Activated CD4-positive, alpha-beta memory T cell treated with anti-CD3 and anti-CD28 coated beads for 36 hours (primary cell): ENCODE measurements at regions not wholly inside any gene's neighbourhood (a gene's known extent, or its start where the extent isn't known, plus 50 kb on each side); places are given as distances from the start of the nearest gene placed in this dataset.
"Not testable (repeated sequence)": the region's sequence is repeated elsewhere in the genome, so short reads cannot be mapped to it uniquely, and the experiment has no call there.

ENCODE experiments used
- CTCF ChIA-PET: fragments of 350-600 bp; sonication (Branson Sonifier 250); formaldehyde crosslinking; loops from one replicate; lab custom pipeline; 2021; ENCODE audit warnings: antibody characterized with exemption, inconsistent platforms; lab: Charles Lee
- POLR2A ChIA-PET: fragments of 350-600 bp; sonication (Branson Sonifier 250); formaldehyde crosslinking; loops from one replicate; lab custom pipeline; 2021; ENCODE audit warnings: antibody characterized with exemption; lab: Charles Lee
- DNase-seq: peaks from one replicate; pipeline ENCODE4 v3.0.0-alpha.2; 2020
- H3K27ac Mint-ChIP-seq: one replicate; pipeline ENCODE4 v1.8.0; 2021; ENCODE audit warnings: mixed read lengths
- H3K27me3 Mint-ChIP-seq: one replicate; pipeline ENCODE4 v1.8.0; 2021; ENCODE audit warnings: mixed read lengths
- H3K36me3 Mint-ChIP-seq: one replicate; pipeline ENCODE4 v1.8.0; 2021; ENCODE audit warnings: mixed read lengths
- H3K4me1 Mint-ChIP-seq: one replicate; pipeline ENCODE4 v1.8.0; 2021; ENCODE audit warnings: low read depth, mixed read lengths
- H3K4me3 Mint-ChIP-seq: one replicate; pipeline ENCODE4 v1.8.0; 2021; ENCODE audit warnings: mild to moderate bottlenecking, mixed read lengths
- H3K9me3 Mint-ChIP-seq: one replicate; pipeline ENCODE4 v1.8.0; 2021; ENCODE audit warnings: mixed read lengths
- intact Hi-C: fragments of 100-400 bp; cut with micrococcal nuclease; formaldehyde crosslinking; loops from one replicate; pipeline ENCODE4 v1.15.1; 2023

- H3K36me3 Mint-ChIP-seq, H3K27ac Mint-ChIP-seq, intact Hi-C loops, H3K4me1 Mint-ChIP-seq, CTCF ChIA-PET, DNase-seq, POLR2A ChIA-PET, H3K4me3 Mint-ChIP-seq: not testable (repeated sequence)
- Mint-ChIP-seq H3K27me3 (peaks cover 25% of the 10 kb centered on the region), H3K9me3 (peaks cover 37% of the 10 kb centered on the region)
Measured at GRCh38 chr7:97234494-97234893, 117.0 kb downstream of the SDHAF3 start.

GRCh38 chr7:97246317-97246716 is 128.8 kb downstream of the SDHAF3 start:
- ChIA-PET POLR2A (no interaction called here), CTCF (no interaction called here)
- no peak overlapping the region for H3K4me3 Mint-ChIP-seq
- peaks cover 13% of the 10 kb centered on the region for H3K9me3 Mint-ChIP-seq
- H3K4me1 Mint-ChIP-seq: no peaks in the 10 kb centered on the region
- H3K36me3 Mint-ChIP-seq: no peaks in the 10 kb centered on the region
- DNase-seq: no peak
- H3K27me3 Mint-ChIP-seq: no peaks in the 10 kb centered on the region
- H3K27ac Mint-ChIP-seq: no peak overlapping the region
- intact Hi-C loops: no loop called here

- H3K27me3 Mint-ChIP-seq, DNase-seq, CTCF ChIA-PET, intact Hi-C loops, H3K27ac Mint-ChIP-seq, H3K4me3 Mint-ChIP-seq, POLR2A ChIA-PET, H3K36me3 Mint-ChIP-seq, H3K4me1 Mint-ChIP-seq, H3K9me3 Mint-ChIP-seq: not testable (repeated sequence)
Measured at GRCh38 chr7:97258187-97258586, 140.7 kb downstream of the SDHAF3 start.

- no peaks in the 10 kb centered on the region for H3K4me1 Mint-ChIP-seq
- H3K9me3 Mint-ChIP-seq: no peaks in the 10 kb centered on the region
- CTCF ChIA-PET: no interaction called here
- no peak overlapping the region for H3K4me3 Mint-ChIP-seq
- intact Hi-C loops: no loop called here
- no peak for DNase-seq
- H3K36me3 Mint-ChIP-seq: no peaks in the 10 kb centered on the region
- H3K27me3 Mint-ChIP-seq: peaks cover 7% of the 10 kb centered on the region
- no peak overlapping the region for H3K27ac Mint-ChIP-seq
- POLR2A ChIA-PET: no interaction called here
Measured at GRCh38 chr7:97269741-97270140, 152.2 kb downstream of the SDHAF3 start.

- POLR2A ChIA-PET: no interaction called here
- DNase-seq: no peak
- Mint-ChIP-seq H3K4me3 (no peak overlapping the region), H3K27ac (no peak overlapping the region), H3K9me3 (no peaks in the 10 kb centered on the region), H3K4me1 (no peaks in the 10 kb centered on the region), H3K36me3 (no peaks in the 10 kb centered on the region), H3K27me3 (peaks cover 7% of the 10 kb centered on the region)
- CTCF ChIA-PET: interaction anchor here (0.6 kb wide), 1 partner anchor 83 kb away, joined by 3 read pairs; no protein-coding TSS in a partner anchor
- intact Hi-C loops: no loop called here
Measured at GRCh38 chr7:97270280-97270679, 152.8 kb downstream of the SDHAF3 start.

GRCh38 chr7:97271619-97272018 is 154.1 kb downstream of the SDHAF3 start:
- H3K36me3 Mint-ChIP-seq: no peaks in the 10 kb centered on the region
- ChIA-PET CTCF (no interaction called here), POLR2A (no interaction called here)
- no peaks in the 10 kb centered on the region for H3K4me1 Mint-ChIP-seq
- no peak overlapping the region for H3K4me3 Mint-ChIP-seq
- no peak overlapping the region for H3K27ac Mint-ChIP-seq
- no peaks in the 10 kb centered on the region for H3K9me3 Mint-ChIP-seq
- intact Hi-C loops: no loop called here
- DNase-seq: no peak
- peaks cover 7% of the 10 kb centered on the region for H3K27me3 Mint-ChIP-seq

GRCh38 chr7:97272237-97272975 is 154.9 kb downstream of the SDHAF3 start:
- Mint-ChIP-seq H3K9me3 (no peaks in the 10 kb centered on the region), H3K4me1 (no peaks in the 10 kb centered on the region), H3K4me3 (no peak overlapping the region), H3K27ac (no peak overlapping the region), H3K36me3 (no peaks in the 10 kb centered on the region), H3K27me3 (peaks cover 9% of the 10 kb centered on the region)
- intact Hi-C loops: no loop called here
- ChIA-PET CTCF (no interaction called here), POLR2A (no interaction called here)
- no peak for DNase-seq

GRCh38 chr7:97275475-97275874 is 158.0 kb downstream of the SDHAF3 start:
- no peak overlapping the region for H3K27ac Mint-ChIP-seq
- H3K9me3 Mint-ChIP-seq: no peaks in the 10 kb centered on the region
- peaks cover 10% of the 10 kb centered on the region for H3K27me3 Mint-ChIP-seq
- no peak overlapping the region for H3K4me3 Mint-ChIP-seq
- no peak for DNase-seq
- CTCF ChIA-PET: no interaction called here
- H3K36me3 Mint-ChIP-seq: no peaks in the 10 kb centered on the region
- H3K4me1 Mint-ChIP-seq: no peaks in the 10 kb centered on the region
- intact Hi-C loops: no loop called here
- POLR2A ChIA-PET: no interaction called here

- Mint-ChIP-seq H3K36me3 (no peaks in the 10 kb centered on the region), H3K4me3 (no peak overlapping the region), H3K27me3 (peaks cover 5% of the 10 kb centered on the region), H3K27ac (no peak overlapping the region), H3K4me1 (no peaks in the 10 kb centered on the region), H3K9me3 (no peaks in the 10 kb centered on the region)
- no peak for DNase-seq
- POLR2A ChIA-PET: no interaction called here
- CTCF ChIA-PET: no interaction called here
- intact Hi-C loops: no loop called here
Measured at GRCh38 chr7:97280950-97281349, 163.5 kb downstream of the SDHAF3 start.

GRCh38 chr7:97285348-97285747 is 167.8 kb downstream of the SDHAF3 start:
- no peak for DNase-seq
- Mint-ChIP-seq H3K9me3 (peaks cover 3% of the 10 kb centered on the region), H3K4me3 (no peak overlapping the region), H3K27ac (no peak overlapping the region), H3K4me1 (no peaks in the 10 kb centered on the region), H3K36me3 (no peaks in the 10 kb centered on the region), H3K27me3 (peaks cover 2% of the 10 kb centered on the region)
- intact Hi-C loops: no loop called here
- POLR2A ChIA-PET: no interaction called here
- CTCF ChIA-PET: no interaction called here

- intact Hi-C loops: no loop called here
- Mint-ChIP-seq H3K4me3 (no peak overlapping the region), H3K27ac (no peak overlapping the region), H3K9me3 (peaks cover 1% of the 10 kb centered on the region), H3K4me1 (no peaks in the 10 kb centered on the region), H3K36me3 (no peaks in the 10 kb centered on the region), H3K27me3 (no peaks in the 10 kb centered on the region)
- POLR2A ChIA-PET: no interaction called here
- CTCF ChIA-PET: no interaction called here
- no peak for DNase-seq
Measured at GRCh38 chr7:97293031-97293430, 175.5 kb downstream of the SDHAF3 start.

GRCh38 chr7:97298561-97298960 is 181.1 kb downstream of the SDHAF3 start:
- CTCF ChIA-PET: no interaction called here
- no peaks in the 10 kb centered on the region for H3K27me3 Mint-ChIP-seq
- H3K27ac Mint-ChIP-seq: no peak overlapping the region
- H3K36me3 Mint-ChIP-seq: no peaks in the 10 kb centered on the region
- no peak for DNase-seq
- intact Hi-C loops: no loop called here
- POLR2A ChIA-PET: no interaction called here
- no peaks in the 10 kb centered on the region for H3K4me1 Mint-ChIP-seq
- H3K4me3 Mint-ChIP-seq: no peak overlapping the region
- H3K9me3 Mint-ChIP-seq: no peaks in the 10 kb centered on the region

- DNase-seq: no peak
- Mint-ChIP-seq H3K36me3 (no peaks in the 10 kb centered on the region), H3K4me3 (no peak overlapping the region), H3K27me3 (no peaks in the 10 kb centered on the region), H3K27ac (no peak overlapping the region), H3K9me3 (no peaks in the 10 kb centered on the region), H3K4me1 (no peaks in the 10 kb centered on the region)
- CTCF ChIA-PET: no interaction called here
- intact Hi-C loops: no loop called here
- POLR2A ChIA-PET: no interaction called here
Measured at GRCh38 chr7:97305589-97305988, 188.1 kb downstream of the SDHAF3 start.
